HFFc6 (cell line): ENCODE measurements at regions not wholly inside any gene's neighbourhood (a gene's known extent, or its start where the extent isn't known, plus 50 kb on each side); places are given as distances from the start of the nearest gene placed in this dataset.

Experiments
- DNase-seq: peaks from one replicate; pipeline ENCODE4 v3.0.0-alpha.2; 2018
- H3K27ac Mint-ChIP-seq: 2 replicates; pipeline ENCODE4 v1.8.0; 2020; ENCODE audit warnings: mild to moderate bottlenecking, mixed read lengths
- H3K27me3 Mint-ChIP-seq: 2 replicates; pipeline ENCODE4 v1.8.0; 2021; ENCODE audit warnings: mild to moderate bottlenecking, moderate library complexity, mixed read lengths; ENCODE audit not compliant: insufficient read depth
- H3K36me3 Mint-ChIP-seq: 2 replicates; pipeline ENCODE4 v1.8.0; 2021; ENCODE audit warnings: low read depth, mixed read lengths
- H3K4me1 Mint-ChIP-seq: 2 replicates; pipeline ENCODE4 v1.8.0; 2020; ENCODE audit warnings: low read depth, mixed read lengths
- H3K4me3 Mint-ChIP-seq: 2 replicates; pipeline ENCODE4 v1.8.0; 2020; ENCODE audit warnings: mild to moderate bottlenecking, moderate library complexity, mixed read lengths
- H3K9me3 Mint-ChIP-seq: 2 replicates; pipeline ENCODE4 v1.8.0; 2020; ENCODE audit warnings: mild to moderate bottlenecking, mixed read lengths
- TF ChIP-seq, protein P1 (sequence below): fragments of 200-600 bp; sonication (generic); IDR thresholded peaks from 2 replicates; pipeline ENCODE4 v1.5.0; 2021; ENCODE audit warnings: antibody characterized with exemption, mild to moderate bottlenecking

DNA sequence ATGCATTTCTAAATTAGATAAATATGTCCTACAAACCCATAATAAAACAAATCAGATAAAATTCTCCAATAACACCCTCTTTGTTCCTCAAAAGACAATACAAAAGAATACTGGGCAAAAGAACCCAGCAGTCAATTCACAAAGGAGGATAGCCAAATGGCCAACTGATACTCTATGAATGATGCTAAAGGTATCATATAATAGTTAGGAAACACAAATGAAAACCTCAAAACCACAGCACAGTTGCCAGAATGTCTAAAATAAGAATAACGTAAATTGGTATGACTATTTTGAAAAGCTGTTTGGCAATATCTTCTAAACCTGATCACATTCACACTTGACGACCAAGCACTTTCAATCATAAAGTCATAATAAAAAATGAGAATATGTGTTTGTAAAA is 315.4 kb downstream of the CDH7 start:
- H3K4me1 Mint-ChIP-seq: no peaks in the 10 kb centered on the region
- H3K27ac Mint-ChIP-seq: no peak overlapping the region
- no peaks in the 10 kb centered on the region; the same call in 1 of the 2 replicates for H3K36me3 Mint-ChIP-seq
- peaks cover 29% of the 10 kb centered on the region for H3K9me3 Mint-ChIP-seq
- no peak overlapping the region for H3K4me3 Mint-ChIP-seq
- no peak for DNase-seq
- H3K27me3 Mint-ChIP-seq: no peaks in the 10 kb centered on the region
- TF ChIP-seq, protein P1, sequence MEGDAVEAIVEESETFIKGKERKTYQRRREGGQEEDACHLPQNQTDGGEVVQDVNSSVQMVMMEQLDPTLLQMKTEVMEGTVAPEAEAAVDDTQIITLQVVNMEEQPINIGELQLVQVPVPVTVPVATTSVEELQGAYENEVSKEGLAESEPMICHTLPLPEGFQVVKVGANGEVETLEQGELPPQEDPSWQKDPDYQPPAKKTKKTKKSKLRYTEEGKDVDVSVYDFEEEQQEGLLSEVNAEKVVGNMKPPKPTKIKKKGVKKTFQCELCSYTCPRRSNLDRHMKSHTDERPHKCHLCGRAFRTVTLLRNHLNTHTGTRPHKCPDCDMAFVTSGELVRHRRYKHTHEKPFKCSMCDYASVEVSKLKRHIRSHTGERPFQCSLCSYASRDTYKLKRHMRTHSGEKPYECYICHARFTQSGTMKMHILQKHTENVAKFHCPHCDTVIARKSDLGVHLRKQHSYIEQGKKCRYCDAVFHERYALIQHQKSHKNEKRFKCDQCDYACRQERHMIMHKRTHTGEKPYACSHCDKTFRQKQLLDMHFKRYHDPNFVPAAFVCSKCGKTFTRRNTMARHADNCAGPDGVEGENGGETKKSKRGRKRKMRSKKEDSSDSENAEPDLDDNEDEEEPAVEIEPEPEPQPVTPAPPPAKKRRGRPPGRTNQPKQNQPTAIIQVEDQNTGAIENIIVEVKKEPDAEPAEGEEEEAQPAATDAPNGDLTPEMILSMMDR: no peak

- H3K27me3 Mint-ChIP-seq: peaks cover 2% of the 10 kb centered on the region; the same call in 1 of the 2 replicates
These were observed 297.6 kb downstream of the CDH7 start for GRCh38 chr18:66048406-66048805.

GRCh38 chr18:66046032-66046602 is 295.3 kb downstream of the CDH7 start:
- peaks cover 30% of the 10 kb centered on the region for H3K9me3 Mint-ChIP-seq
- TF ChIP-seq, protein P1: no peak
- no peaks in the 10 kb centered on the region for H3K36me3 Mint-ChIP-seq
- H3K4me3 Mint-ChIP-seq: no peak overlapping the region
- no peaks in the 10 kb centered on the region for H3K4me1 Mint-ChIP-seq
- no peak overlapping the region for H3K27ac Mint-ChIP-seq
- DNase-seq: no peak
- H3K27me3 Mint-ChIP-seq: no peaks in the 10 kb centered on the region

More at GRCh38 chr18:66048406-66048805, 297.6 kb downstream of the CDH7 start:
- Mint-ChIP-seq H3K9me3 (peaks cover 28% of the 10 kb centered on the region), H3K27ac (no peak overlapping the region), H3K36me3 (no peaks in the 10 kb centered on the region; the same call in 1 of the 2 replicates), H3K4me3 (no peak overlapping the region), H3K4me1 (no peaks in the 10 kb centered on the region)
- TF ChIP-seq, protein P1: no peak
- DNase-seq: no peak

DNA sequence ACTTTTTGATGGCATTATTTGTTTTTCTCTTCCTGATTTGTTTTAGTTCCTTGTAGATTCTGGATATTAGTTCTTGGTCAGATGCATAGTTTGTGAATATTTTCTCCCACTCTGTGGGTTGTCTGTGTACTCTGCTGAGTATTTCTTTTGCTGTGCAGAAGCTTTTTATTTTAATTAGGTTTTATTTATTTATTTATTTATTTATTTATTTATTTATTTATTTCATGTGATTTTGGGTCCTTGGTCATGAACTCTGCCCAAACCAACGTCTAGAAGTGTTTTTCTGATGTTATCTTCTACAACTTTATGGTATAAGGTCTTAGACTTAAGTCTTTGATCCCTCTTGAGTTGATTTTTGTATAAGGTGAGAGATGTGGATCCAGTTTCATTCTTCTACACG is 292.2 kb downstream of the CDH7 start:
- Mint-ChIP-seq H3K4me3 (no peak overlapping the region), H3K4me1 (no peaks in the 10 kb centered on the region), H3K9me3 (peaks cover 24% of the 10 kb centered on the region), H3K27ac (no peak overlapping the region), H3K36me3 (no peaks in the 10 kb centered on the region), H3K27me3 (no peaks in the 10 kb centered on the region)
- DNase-seq: no peak
- TF ChIP-seq, protein P1: no peak

DNA sequence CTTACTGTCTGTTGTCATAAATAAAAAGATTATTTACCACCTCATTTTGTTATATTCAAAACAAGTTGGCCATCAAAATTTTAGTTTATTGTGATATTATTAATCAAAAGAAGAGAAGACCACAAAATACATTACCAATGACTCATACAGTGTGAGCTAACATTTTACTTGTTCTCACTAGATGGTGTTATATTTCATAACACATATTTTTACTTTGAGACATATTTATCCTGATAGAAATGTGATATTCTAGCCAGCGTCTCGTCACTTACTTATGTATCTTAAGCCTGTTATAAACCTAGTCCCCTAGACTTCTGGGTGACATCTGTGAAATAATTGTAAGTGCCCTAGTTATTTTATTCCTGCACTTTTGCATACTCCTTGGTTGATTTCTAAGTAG is 263.2 kb downstream of the CDH7 start:
- Mint-ChIP-seq H3K4me1 (no peaks in the 10 kb centered on the region), H3K27ac (no peak overlapping the region), H3K4me3 (no peak overlapping the region), H3K27me3 (no peaks in the 10 kb centered on the region), H3K9me3 (peaks cover 27% of the 10 kb centered on the region), H3K36me3 (0 out of 2 replicates have a peak, but pooled peaks cover 4% of the 10 kb centered on the region)
- DNase-seq: no peak
- TF ChIP-seq, protein P1: no peak
